GM23248 (cell line): ENCODE measurements at regions not wholly inside any gene's neighbourhood (a gene's known extent, or its start where the extent isn't known, plus 50 kb on each side); places are given as distances from the start of the nearest gene placed in this dataset.

Experiments
- EZH2 ChIP-seq: fragments of 200-600 bp; sonication (generic); IDR thresholded peaks from 2 replicates; pipeline ENCODE4 v1.6.1; 2018; ENCODE audit warnings: antibody characterized with exemption, mild to moderate bottlenecking; ENCODE audit not compliant: insufficient read depth, poor library complexity, severe bottlenecking
- EZH2phosphoT487 ChIP-seq: fragments of 200-600 bp; sonication (generic); IDR thresholded peaks from 2 replicates; pipeline ENCODE4 v1.6.1; 2018; ENCODE audit warnings: antibody characterized with exemption, moderate library complexity, mild to moderate bottlenecking, low read depth; ENCODE audit not compliant: insufficient read depth

GRCh38 chr19:34596989-34597388 is 80.0 kb downstream of the SCGB2B2 start:
- TF ChIP-seq EZH2phosphoT487 (no peak), EZH2 (no peak)
